ENCODE measurements at regions not wholly inside any gene's neighbourhood (a gene's known extent, or its start where the extent isn't known, plus 50 kb on each side); places are given as distances from the start of the nearest gene placed in this dataset.
"Not testable (repeated sequence)": the region's sequence is repeated elsewhere in the genome, so short reads cannot be mapped to it uniquely, and the experiment has no call there.

- TF ChIP-seq POU2F2 (IDR thresholded peaks at IDR 0.05; ENCODE audit: low read depth, low read length), result no peak
- TF ChIP-seq POLR2AphosphoS5 (IDR thresholded peaks at IDR 0.05; ENCODE audit: low read depth, low read length), result no peak
- no peak for TF ChIP-seq POLR2A (IDR thresholded peaks at IDR 0.05; ENCODE audit: low read depth, low read length)
- no peak for TF ChIP-seq PAX5 (IDR thresholded peaks at IDR 0.05; ENCODE audit: insufficient read depth, low read length, severe bottlenecking)
- no peak for TF ChIP-seq SPI1 (IDR thresholded peaks at IDR 0.05; ENCODE audit: low read depth, low read length)
- no peak for TF ChIP-seq TAF1 (IDR thresholded peaks at IDR 0.05; ENCODE audit: low read depth, low read length)
- DNase-seq (ENCODE audit: insufficient read length, low spot score), result no peak
- no peak for FAIRE-seq
These were observed 302.3 kb upstream of the GATB start for GRCh38 chr4:152062936-152063620.

- no peak for FAIRE-seq
- TF ChIP-seq POLR2A (IDR thresholded peaks at IDR 0.05; ENCODE audit: low read depth, low read length) (no peak), PAX5 (IDR thresholded peaks at IDR 0.05; ENCODE audit: insufficient read depth, low read length, severe bottlenecking) (no peak), POLR2AphosphoS5 (IDR thresholded peaks at IDR 0.05; ENCODE audit: low read depth, low read length) (no peak), SPI1 (IDR thresholded peaks at IDR 0.05; ENCODE audit: low read depth, low read length) (no peak), TAF1 (IDR thresholded peaks at IDR 0.05; ENCODE audit: low read depth, low read length) (no peak), POU2F2 (IDR thresholded peaks at IDR 0.05; ENCODE audit: low read depth, low read length) (no peak)
- DNase-seq (ENCODE audit: insufficient read length, low spot score), result no peak
These were observed 293.9 kb upstream of the GATB start for GRCh38 chr4:152054731-152055130.

GRCh38 chr4:152052451-152053057 lies 291.7 kb upstream of the GATB start:
- FAIRE-seq (no peak), DNase-seq (ENCODE audit: insufficient read length, low spot score) (no peak)
- TF ChIP-seq PAX5 (IDR thresholded peaks at IDR 0.05; ENCODE audit: insufficient read depth, low read length, severe bottlenecking), result no peak
- TF ChIP-seq TAF1 (IDR thresholded peaks at IDR 0.05; ENCODE audit: low read depth, low read length), result no peak

- not testable (repeated sequence) for DNase-seq (ENCODE audit: insufficient read length, low spot score); FAIRE-seq
These were observed 290.5 kb upstream of the GATB start for GRCh38 chr4:152051332-152051731.

- DNase-seq (ENCODE audit: insufficient read length, low spot score), result no peak
- TF ChIP-seq POLR2AphosphoS5 (IDR thresholded peaks at IDR 0.05; ENCODE audit: low read depth, low read length), result no peak
- no peak for FAIRE-seq
These were observed 289.3 kb upstream of the GATB start for GRCh38 chr4:152050106-152050505.

- TF ChIP-seq SPI1 (IDR thresholded peaks at IDR 0.05; ENCODE audit: low read depth, low read length), result no peak
- TF ChIP-seq TAF1 (IDR thresholded peaks at IDR 0.05; ENCODE audit: low read depth, low read length), result no peak
- TF ChIP-seq POLR2A (IDR thresholded peaks at IDR 0.05; ENCODE audit: low read depth, low read length), result no peak
- TF ChIP-seq POU2F2 (IDR thresholded peaks at IDR 0.05; ENCODE audit: low read depth, low read length), result no peak
- DNase-seq (ENCODE audit: insufficient read length, low spot score) (no peak), FAIRE-seq (no peak)
These were observed 286.6 kb upstream of the GATB start for GRCh38 chr4:152047451-152047850.

- DNase-seq (ENCODE audit: insufficient read length, low spot score), result peak; percentile 53
- peak; percentile 90 for FAIRE-seq
- TF ChIP-seq POU2F2 (IDR thresholded peaks at IDR 0.05; ENCODE audit: low read depth, low read length) (no peak), POLR2AphosphoS5 (IDR thresholded peaks at IDR 0.05; ENCODE audit: low read depth, low read length) (no peak), SPI1 (IDR thresholded peaks at IDR 0.05; ENCODE audit: low read depth, low read length) (no peak), TAF1 (IDR thresholded peaks at IDR 0.05; ENCODE audit: low read depth, low read length) (no peak), PAX5 (IDR thresholded peaks at IDR 0.05; ENCODE audit: insufficient read depth, low read length, severe bottlenecking) (no peak), POLR2A (IDR thresholded peaks at IDR 0.05; ENCODE audit: low read depth, low read length) (no peak)
These were observed 285.2 kb upstream of the GATB start for GRCh38 chr4:152045807-152046571.

- TF ChIP-seq TAF1 (IDR thresholded peaks at IDR 0.05; ENCODE audit: low read depth, low read length), result no peak
- TF ChIP-seq SPI1 (IDR thresholded peaks at IDR 0.05; ENCODE audit: low read depth, low read length), result no peak
- peak; percentile 65 for TF ChIP-seq PAX5 (IDR thresholded peaks at IDR 0.05; ENCODE audit: insufficient read depth, low read length, severe bottlenecking)
- no peak for FAIRE-seq
- DNase-seq (ENCODE audit: insufficient read length, low spot score), result peak; percentile 24
These were observed 284.6 kb upstream of the GATB start for GRCh38 chr4:152045449-152045806.

- no peak for TF ChIP-seq PAX5 (IDR thresholded peaks at IDR 0.05; ENCODE audit: insufficient read depth, low read length, severe bottlenecking)
- FAIRE-seq (no peak), DNase-seq (ENCODE audit: insufficient read length, low spot score) (no peak)
These were observed 283.7 kb upstream of the GATB start for GRCh38 chr4:152044331-152045036.

- DNase-seq (ENCODE audit: insufficient read length, low spot score) (no peak), FAIRE-seq (no peak)
- no peak for TF ChIP-seq POLR2A (IDR thresholded peaks at IDR 0.05; ENCODE audit: low read depth, low read length)
- peak; percentile 81 for TF ChIP-seq SPI1 (IDR thresholded peaks at IDR 0.05; ENCODE audit: low read depth, low read length)
These were observed 280.5 kb upstream of the GATB start for GRCh38 chr4:152041295-152041694.

Measured in GM12891 (cell line).